ENCODE measurements at regions not wholly inside any gene's neighbourhood (a gene's known extent, or its start where the extent isn't known, plus 50 kb on each side); places are given as distances from the start of the nearest gene placed in this dataset.

GRCh38 chr6:141394565-141395051, 738.1 kb upstream of the GJE1 start:
- TF ChIP-seq, protein P1, sequence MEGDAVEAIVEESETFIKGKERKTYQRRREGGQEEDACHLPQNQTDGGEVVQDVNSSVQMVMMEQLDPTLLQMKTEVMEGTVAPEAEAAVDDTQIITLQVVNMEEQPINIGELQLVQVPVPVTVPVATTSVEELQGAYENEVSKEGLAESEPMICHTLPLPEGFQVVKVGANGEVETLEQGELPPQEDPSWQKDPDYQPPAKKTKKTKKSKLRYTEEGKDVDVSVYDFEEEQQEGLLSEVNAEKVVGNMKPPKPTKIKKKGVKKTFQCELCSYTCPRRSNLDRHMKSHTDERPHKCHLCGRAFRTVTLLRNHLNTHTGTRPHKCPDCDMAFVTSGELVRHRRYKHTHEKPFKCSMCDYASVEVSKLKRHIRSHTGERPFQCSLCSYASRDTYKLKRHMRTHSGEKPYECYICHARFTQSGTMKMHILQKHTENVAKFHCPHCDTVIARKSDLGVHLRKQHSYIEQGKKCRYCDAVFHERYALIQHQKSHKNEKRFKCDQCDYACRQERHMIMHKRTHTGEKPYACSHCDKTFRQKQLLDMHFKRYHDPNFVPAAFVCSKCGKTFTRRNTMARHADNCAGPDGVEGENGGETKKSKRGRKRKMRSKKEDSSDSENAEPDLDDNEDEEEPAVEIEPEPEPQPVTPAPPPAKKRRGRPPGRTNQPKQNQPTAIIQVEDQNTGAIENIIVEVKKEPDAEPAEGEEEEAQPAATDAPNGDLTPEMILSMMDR (IDR thresholded peaks at IDR 0.05; ENCODE audit: insufficient read depth, low read depth, low read length) = no peak
- TF ChIP-seq EZH2 (IDR thresholded peaks at IDR 0.05; ENCODE audit: insufficient read depth, low read length) = no peak
